SK-N-SH (cell line): ENCODE measurements at regions not wholly inside any gene's neighbourhood (a gene's known extent, or its start where the extent isn't known, plus 50 kb on each side); places are given as distances from the start of the nearest gene placed in this dataset.

ENCODE experiments used
- CTCF ChIA-PET: fragments of 300-600, 350-600 bp; formaldehyde crosslinking; extraction: SDS; loops from one replicate; lab custom pipeline; 2021; lab: Yijun Ruan, JAX
- POLR2A ChIA-PET: fragments of 350-600 bp; sonication (Branson Sonifier 250); formaldehyde crosslinking; extraction: SDS; loops from one replicate; lab custom pipeline; 2020; ENCODE audit warnings: antibody characterized with exemption, inconsistent platforms; lab: Yijun Ruan, JAX
- DNase-seq: peaks from one replicate; pipeline ENCODE4 v3.0.0; 2012
- H2AFZ ChIP-seq: fragments of 200-600 bp; sonication (generic); 2 replicates; pipeline ENCODE4 v1.8.1; 2016; ENCODE audit warnings: antibody characterized with exemption, mild to moderate bottlenecking, low read depth
- H3F3A ChIP-seq: fragments of 200-600 bp; sonication (generic); replicated peaks from 2 replicates; pipeline ENCODE3; 2016; ENCODE audit warnings: antibody characterized with exemption, mild to moderate bottlenecking; ENCODE audit not compliant: insufficient read depth
- H3K27ac ChIP-seq, 2 experiments: fragments of 200-500 bp in 1 of 2; fragments of 200-600 bp in 1 of 2; sonication (Bioruptor generic) in 1 of 2; sonication (generic), shearing (Covaris generic) in 1 of 2; 2 replicates each; pipeline versions ENCODE4 v1.5.1 to v1.6.1; 2014 to 2016; ENCODE audit warnings: low read depth in 2 of 2, inconsistent platforms in 1 of 2, low read length in 1 of 2, mild to moderate bottlenecking in 1 of 2, mixed read lengths in 1 of 2
- H3K27me3 ChIP-seq: fragments of 200-600 bp; sonication (generic), shearing (Covaris generic); 2 replicates; pipeline ENCODE4 v1.6.1; 2016; ENCODE audit warnings: mixed run types; ENCODE audit not compliant: insufficient read depth
- H3K36me3 ChIP-seq, 2 experiments: fragments of 200-500 bp in 1 of 2; fragments of 200-600 bp in 1 of 2; sonication (Bioruptor generic) in 1 of 2; sonication (generic) in 1 of 2; replicated peaks in 1 of 2; 2 replicates each; pipeline versions ENCODE3 to v1.5.1; 2014 to 2016; ENCODE audit warnings: low read length in 1 of 2, mild to moderate bottlenecking in 1 of 2; ENCODE audit not compliant: insufficient read depth in 2 of 2, control insufficient read depth in 1 of 2
- H3K4me1 ChIP-seq, 2 experiments: fragments of 200-500 bp in 1 of 2; fragments of 200-600 bp in 1 of 2; sonication (Bioruptor generic) in 1 of 2; sonication (generic), shearing (Covaris generic) in 1 of 2; 2 replicates each; pipeline versions ENCODE4 v1.5.1 to v1.6.1; 2014 to 2016; ENCODE audit warnings: low read depth in 1 of 2, low read length in 1 of 2, mixed run types in 1 of 2; ENCODE audit not compliant: insufficient read depth in 2 of 2, control insufficient read depth in 1 of 2
- H3K4me2 ChIP-seq: fragments of 200-600 bp; sonication (generic), shearing (Covaris generic); 2 replicates; pipeline ENCODE4 v1.6.1; 2017; ENCODE audit warnings: mixed run types
- H3K4me3 ChIP-seq, 2 experiments: fragments of 200-500 bp in 1 of 2; fragments of 200-600 bp in 1 of 2; sonication (Bioruptor generic) in 1 of 2; sonication (generic), shearing (Covaris generic) in 1 of 2; 2 replicates each; pipeline versions ENCODE4 v1.5.1 to v1.8.1; 2014 to 2016; ENCODE audit warnings: low read depth in 2 of 2, inconsistent platforms in 1 of 2, low read length in 1 of 2, mild to moderate bottlenecking in 1 of 2, mixed read lengths in 1 of 2, moderate library complexity in 1 of 2
- H3K79me2 ChIP-seq: fragments of 200-600 bp; sonication (generic); 2 replicates; pipeline ENCODE4 v1.8.1; 2017; ENCODE audit warnings: mild to moderate bottlenecking; ENCODE audit not compliant: insufficient read depth
- H3K9ac ChIP-seq: fragments of 200-600 bp; sonication (generic); 2 replicates; pipeline ENCODE4 v1.6.1; 2017; ENCODE audit warnings: mixed run types
- H3K9me2 ChIP-seq: fragments of 200-600 bp; sonication (generic); 2 replicates; pipeline ENCODE4 v1.6.1; 2017; ENCODE audit warnings: mixed run types
- H3K9me3 ChIP-seq: fragments of 200-600 bp; sonication (generic); 2 replicates; pipeline ENCODE4 v1.6.1; 2017; ENCODE audit warnings: mixed run types, mild to moderate bottlenecking, moderate library complexity
- H4K20me1 ChIP-seq: fragments of 200-600 bp; sonication (generic); 2 replicates; pipeline ENCODE4 v1.6.1; 2017; ENCODE audit warnings: mild to moderate bottlenecking, mixed run types; ENCODE audit not compliant: insufficient read depth
- EP300 ChIP-seq, 2 experiments: IDR thresholded peaks; 2 replicates each; pipeline versions ENCODE4 v1.4.0 to v1.6.1; 2012; ENCODE audit warnings: borderline replicate concordance in 1 of 2, low read depth in 1 of 2, low read length in 1 of 2
- FOSL2 ChIP-seq: IDR thresholded peaks from 2 replicates; pipeline ENCODE4 v1.4.0; 2012; ENCODE audit warnings: low read depth, mild to moderate bottlenecking, moderate library complexity, borderline replicate concordance
- FOXJ3 ChIP-seq: sonication (generic); formaldehyde crosslinking; IDR thresholded peaks from 2 replicates; pipeline ENCODE4 v1.5.1; 2020; ENCODE audit warnings: mild to moderate bottlenecking, missing genetic modification reagents
- IRF3 ChIP-seq: fragments of 150-350 bp; IDR thresholded peaks from 2 replicates; pipeline ENCODE4 v1.6.1; 2016; ENCODE audit warnings: mild to moderate bottlenecking, low read depth, low read length
- MEF2A ChIP-seq: IDR thresholded peaks from 2 replicates; pipeline ENCODE4 v1.4.0; 2012; ENCODE audit warnings: low read depth, borderline replicate concordance
- NFIC ChIP-seq: IDR thresholded peaks from 2 replicates; pipeline ENCODE4 v1.4.0; 2012; ENCODE audit warnings: borderline replicate concordance
- NRF1 ChIP-seq: IDR thresholded peaks from 2 replicates; pipeline ENCODE4 v1.6.1; 2012; ENCODE audit warnings: low read depth, mild to moderate bottlenecking, low read length
- PBX3 ChIP-seq: IDR thresholded peaks from 2 replicates; pipeline ENCODE4; 2012
- POLR2AphosphoS5 ChIP-seq: IDR thresholded peaks from 2 replicates; pipeline ENCODE4 v1.6.1; 2012; ENCODE audit warnings: low read depth, low read length
- RAD21 ChIP-seq: IDR thresholded peaks from 2 replicates; pipeline ENCODE4 v1.6.1; 2012; ENCODE audit warnings: mild to moderate bottlenecking, low read length
- RCOR1 ChIP-seq: fragments of 150-350 bp; IDR thresholded peaks from 2 replicates; pipeline ENCODE4 v1.6.1; 2017; ENCODE audit warnings: antibody characterized with exemption, low read length
- RFX5 ChIP-seq: IDR thresholded peaks from 2 replicates; pipeline ENCODE4 v1.6.1; 2012; ENCODE audit warnings: mild to moderate bottlenecking, improper control_type of control experiment, low read length
- TEAD4 ChIP-seq: IDR thresholded peaks from 2 replicates; pipeline ENCODE4 v1.4.0; 2012; ENCODE audit warnings: mild to moderate bottlenecking, borderline replicate concordance; ENCODE audit not compliant: insufficient read depth
- YY1 ChIP-seq: IDR thresholded peaks from 2 replicates; pipeline ENCODE4 v1.4.0; 2012; ENCODE audit warnings: low read depth, mild to moderate bottlenecking
- WGBS: methylation state at CpG from one replicate; pipeline ENCODE4 v1.1.6; 2017; ENCODE audit warnings: low lambda C conversion rate; 5-methylcytosine and 5-hydroxymethylcytosine counted together
- TF ChIP-seq, protein P1 (sequence below): IDR thresholded peaks from 2 replicates; pipeline ENCODE4 v1.4.0; 2012; ENCODE audit warnings: low read depth, borderline replicate concordance
- TF ChIP-seq, protein P2 (sequence below): fragments of 150-350 bp; IDR thresholded peaks from 2 replicates; pipeline ENCODE4 v1.6.1; 2017; ENCODE audit warnings: antibody characterized with exemption, low read length, low read depth, borderline replicate concordance
- TF ChIP-seq, protein P3 (sequence below): IDR thresholded peaks from 2 replicates; pipeline ENCODE4 v1.4.0; 2012; ENCODE audit warnings: low read depth, borderline replicate concordance

DNA sequence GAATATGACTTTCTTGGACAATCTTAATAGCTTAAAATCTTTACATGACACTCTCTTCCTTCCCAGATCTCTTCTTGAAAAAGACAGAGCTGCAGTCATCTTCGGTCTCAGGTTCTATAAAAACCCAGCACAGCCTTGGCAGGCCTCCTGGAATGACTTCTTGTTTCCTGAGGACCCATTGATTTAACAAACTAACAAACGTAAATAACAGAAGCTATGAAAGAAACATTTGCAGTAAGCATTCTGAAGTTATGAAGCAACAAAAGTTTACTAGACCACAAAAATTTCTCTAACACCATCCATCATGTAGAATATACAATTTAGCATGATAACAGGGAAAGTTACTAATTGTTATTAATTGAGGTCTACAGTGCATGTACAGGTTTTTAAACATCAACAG is 62.8 kb upstream of the STARD13 start:
- peaks cover 4% of the 10 kb centered on the region for H3F3A ChIP-seq
- WGBS = 89% methylated on average over 2 of the region's 2 CpGs
- no peaks in the 10 kb centered on the region for H4K20me1 ChIP-seq
- no peak overlapping the region for H2AFZ ChIP-seq
- no peaks in the 10 kb centered on the region for H3K27me3 ChIP-seq
- H3K4me3 ChIP-seq = no peak overlapping the region
- TF ChIP-seq MEF2A (no peak), RAD21 (no peak), FOSL2 (no peak), NRF1 (no peak), TEAD4 (no peak), YY1 (no peak), PBX3 (no peak), EP300 (IDR thresholded peaks at IDR 0.05; ENCODE audit: borderline replicate concordance in 1 of 2, low read depth in 1 of 2, low read length in 1 of 2) (no peak), RCOR1 (no peak), RFX5 (no peak), NFIC (no peak)
- TF ChIP-seq, protein P1, sequence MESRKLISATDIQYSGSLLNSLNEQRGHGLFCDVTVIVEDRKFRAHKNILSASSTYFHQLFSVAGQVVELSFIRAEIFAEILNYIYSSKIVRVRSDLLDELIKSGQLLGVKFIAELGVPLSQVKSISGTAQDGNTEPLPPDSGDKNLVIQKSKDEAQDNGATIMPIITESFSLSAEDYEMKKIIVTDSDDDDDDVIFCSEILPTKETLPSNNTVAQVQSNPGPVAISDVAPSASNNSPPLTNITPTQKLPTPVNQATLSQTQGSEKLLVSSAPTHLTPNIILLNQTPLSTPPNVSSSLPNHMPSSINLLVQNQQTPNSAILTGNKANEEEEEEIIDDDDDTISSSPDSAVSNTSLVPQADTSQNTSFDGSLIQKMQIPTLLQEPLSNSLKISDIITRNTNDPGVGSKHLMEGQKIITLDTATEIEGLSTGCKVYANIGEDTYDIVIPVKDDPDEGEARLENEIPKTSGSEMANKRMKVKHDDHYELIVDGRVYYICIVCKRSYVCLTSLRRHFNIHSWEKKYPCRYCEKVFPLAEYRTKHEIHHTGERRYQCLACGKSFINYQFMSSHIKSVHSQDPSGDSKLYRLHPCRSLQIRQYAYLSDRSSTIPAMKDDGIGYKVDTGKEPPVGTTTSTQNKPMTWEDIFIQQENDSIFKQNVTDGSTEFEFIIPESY = no peak
- TF ChIP-seq, protein P2, sequence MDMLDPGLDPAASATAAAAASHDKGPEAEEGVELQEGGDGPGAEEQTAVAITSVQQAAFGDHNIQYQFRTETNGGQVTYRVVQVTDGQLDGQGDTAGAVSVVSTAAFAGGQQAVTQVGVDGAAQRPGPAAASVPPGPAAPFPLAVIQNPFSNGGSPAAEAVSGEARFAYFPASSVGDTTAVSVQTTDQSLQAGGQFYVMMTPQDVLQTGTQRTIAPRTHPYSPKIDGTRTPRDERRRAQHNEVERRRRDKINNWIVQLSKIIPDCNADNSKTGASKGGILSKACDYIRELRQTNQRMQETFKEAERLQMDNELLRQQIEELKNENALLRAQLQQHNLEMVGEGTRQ = no peak
- H3K9me2 ChIP-seq = no peaks in the 10 kb centered on the region
- H3K4me1 ChIP-seq = peaks cover 6 to 8% of the 10 kb centered on the region in 2 experiments; a peak in 3 of 4 replicates
- DNase-seq = no peak
- H3K9me3 ChIP-seq = no peaks in the 10 kb centered on the region
- H3K4me2 ChIP-seq = no peak overlapping the region
- H3K36me3 ChIP-seq = no peaks in the 10 kb centered on the region
- no peak overlapping the region for H3K27ac ChIP-seq
- H3K79me2 ChIP-seq = peaks cover 22% of the 10 kb centered on the region
- CTCF ChIA-PET = interaction anchor here (0.7 to 1.1 kb wide), 2 partner anchors 20 to 292 kb away, joined by 3 read pairs; no protein-coding TSS in a partner anchor
- no peak overlapping the region for H3K9ac ChIP-seq
- POLR2A ChIA-PET = no interaction called here

GRCh38 chr13:33349288-33349985 is 63.9 kb upstream of the STARD13 start:
- no peak for DNase-seq
- no peaks in the 10 kb centered on the region for H4K20me1 ChIP-seq
- peaks cover 6 to 8% of the 10 kb centered on the region in 2 experiments; a peak in 3 of 4 replicates for H3K4me1 ChIP-seq
- TF ChIP-seq FOXJ3 (CRISPR knock-in tag) (no peak), YY1 (no peak), IRF3 (no peak), POLR2AphosphoS5 (no peak)
- TF ChIP-seq, protein P3, sequence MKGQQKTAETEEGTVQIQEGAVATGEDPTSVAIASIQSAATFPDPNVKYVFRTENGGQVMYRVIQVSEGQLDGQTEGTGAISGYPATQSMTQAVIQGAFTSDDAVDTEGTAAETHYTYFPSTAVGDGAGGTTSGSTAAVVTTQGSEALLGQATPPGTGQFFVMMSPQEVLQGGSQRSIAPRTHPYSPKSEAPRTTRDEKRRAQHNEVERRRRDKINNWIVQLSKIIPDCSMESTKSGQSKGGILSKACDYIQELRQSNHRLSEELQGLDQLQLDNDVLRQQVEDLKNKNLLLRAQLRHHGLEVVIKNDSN = no peak
- H3K9ac ChIP-seq = peak overlapping the region; percentile 84; the same call in 1 of the 2 replicates
- H3K4me2 ChIP-seq = peak overlapping the region; percentile 83
- H2AFZ ChIP-seq = peak overlapping the region; percentile 94
- peak overlapping the region; percentile 81 to 83 for H3K4me3 ChIP-seq
- ChIA-PET CTCF (no interaction called here), POLR2A (no interaction called here)
- no peaks in the 10 kb centered on the region for H3K36me3 ChIP-seq
- no peaks in the 10 kb centered on the region for H3K9me3 ChIP-seq
- no peak overlapping the region for H3K27ac ChIP-seq
- no peaks in the 10 kb centered on the region for H3K27me3 ChIP-seq
- H3F3A ChIP-seq = peaks cover 4% of the 10 kb centered on the region
- H3K9me2 ChIP-seq = no peaks in the 10 kb centered on the region
- WGBS = 94% methylated on average over 17 of the region's 21 CpGs
- peaks cover 18% of the 10 kb centered on the region; the same call in 1 of the 2 replicates for H3K79me2 ChIP-seq
